Erythroblast (primary cell): ENCODE measurements at regions not wholly inside any gene's neighbourhood (a gene's known extent, or its start where the extent isn't known, plus 50 kb on each side); places are given as distances from the start of the nearest gene placed in this dataset.

Source experiments
- DNase-seq, 2 experiments: peaks; one replicate each; lab custom pipeline; 2025; lab: John Stamatoyannopoulos, UW
- GATA1 ChIP-seq: IDR thresholded peaks from 2 replicates; pipeline ENCODE4 v1.6.1; 2011; ENCODE audit warnings: low read depth, mild to moderate bottlenecking, control low read depth, low read length, moderate library complexity
- POLR2A ChIP-seq: IDR thresholded peaks from 2 replicates; pipeline ENCODE4 v1.6.1; 2011; ENCODE audit warnings: mild to moderate bottlenecking, low read length

DNA sequence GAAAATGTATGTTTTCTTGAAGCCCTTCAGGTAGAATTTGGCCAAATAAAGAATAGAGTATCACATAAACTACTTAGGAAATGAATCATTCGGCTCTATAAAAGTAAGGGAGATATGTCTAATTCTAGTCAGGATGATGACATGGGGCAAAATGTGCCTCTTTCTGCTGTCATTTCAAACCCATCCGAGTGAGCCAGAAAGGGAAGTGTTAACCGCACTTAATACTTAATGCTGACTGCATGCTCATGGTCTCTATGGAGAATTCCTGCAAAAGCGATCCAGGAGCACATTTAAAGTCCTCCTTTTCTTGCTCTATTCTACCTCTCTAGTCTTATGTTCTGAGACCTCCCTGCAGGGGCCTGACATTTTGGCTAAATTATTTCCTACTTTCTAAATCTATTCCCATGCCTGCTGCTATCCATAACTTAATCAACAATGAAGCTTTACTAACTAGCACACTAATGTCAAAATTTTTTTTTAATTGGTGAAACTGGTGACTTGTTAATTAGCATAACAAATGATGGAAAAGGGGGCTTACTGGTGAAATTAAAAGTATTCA, 127.4 kb downstream of the CDC42EP3 start:
- no peak for DNase-seq
- no peak for TF ChIP-seq GATA1
- no peak for TF ChIP-seq POLR2A

DNA sequence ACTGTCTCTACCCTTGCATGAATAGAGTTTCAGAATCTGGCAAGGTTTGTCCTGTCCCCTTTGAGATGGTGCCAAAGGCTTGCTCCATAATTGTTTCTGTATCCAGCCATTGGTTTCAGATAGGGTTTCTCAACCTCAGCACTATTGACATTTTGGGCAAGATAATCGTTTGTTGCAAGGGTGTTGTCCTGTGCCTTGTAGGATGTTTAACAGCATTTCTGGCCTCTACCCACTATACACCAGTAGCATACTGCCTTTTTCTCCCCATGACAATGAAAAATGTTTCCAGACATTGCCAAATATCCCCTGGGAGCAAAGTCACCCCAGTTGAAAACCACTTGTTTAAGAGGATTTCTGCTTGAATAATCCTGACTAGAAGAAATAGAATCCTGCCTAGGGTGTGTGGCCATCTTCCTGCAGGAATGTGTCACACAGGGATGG, 126.8 kb downstream of the CDC42EP3 start:
- no peak for TF ChIP-seq GATA1
- TF ChIP-seq POLR2A, result no peak
- DNase-seq, result no peak

DNA sequence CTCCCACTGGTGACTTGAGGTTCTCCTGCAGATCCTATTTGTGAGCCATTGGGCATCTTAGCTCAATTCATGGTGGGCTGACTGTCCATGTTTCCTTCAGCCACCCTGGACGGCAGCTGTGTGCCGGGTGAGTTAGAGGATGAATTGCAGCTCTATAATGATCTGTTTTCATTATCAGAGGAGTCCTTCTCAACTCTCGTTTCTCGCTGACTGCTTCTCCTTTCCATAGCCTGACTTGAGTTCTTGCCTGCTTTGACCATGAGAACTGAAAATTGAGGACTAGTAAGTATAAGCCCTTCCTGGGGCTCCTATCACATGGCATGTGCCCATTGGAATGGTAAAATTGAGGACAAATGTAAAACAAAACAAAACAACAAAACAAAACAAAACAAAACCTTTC, 121.8 kb downstream of the CDC42EP3 start:
- TF ChIP-seq GATA1, result no peak
- TF ChIP-seq POLR2A, result no peak
- no peak for DNase-seq

DNA sequence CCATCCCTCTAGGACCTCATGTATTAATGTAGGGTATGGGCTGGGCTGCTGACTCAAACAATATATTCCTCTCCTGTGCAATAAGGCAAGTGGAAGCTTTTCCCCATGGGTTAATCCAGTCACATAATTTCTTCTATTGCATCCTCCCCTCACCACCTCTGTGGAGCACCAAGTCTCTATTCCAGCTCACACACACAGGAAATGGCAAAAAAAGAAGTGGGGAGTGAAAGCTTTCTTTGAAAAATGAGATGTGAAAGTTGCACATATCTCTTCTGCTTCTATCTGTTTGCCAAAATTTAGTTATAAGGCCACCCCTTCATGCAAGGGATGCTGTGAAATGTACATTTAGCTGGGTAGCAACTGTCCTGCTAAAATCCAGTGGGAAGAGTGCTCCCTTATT, 121.3 kb downstream of the CDC42EP3 start:
- TF ChIP-seq GATA1 (no peak), POLR2A (no peak)
- DNase-seq, result no peak

DNA sequence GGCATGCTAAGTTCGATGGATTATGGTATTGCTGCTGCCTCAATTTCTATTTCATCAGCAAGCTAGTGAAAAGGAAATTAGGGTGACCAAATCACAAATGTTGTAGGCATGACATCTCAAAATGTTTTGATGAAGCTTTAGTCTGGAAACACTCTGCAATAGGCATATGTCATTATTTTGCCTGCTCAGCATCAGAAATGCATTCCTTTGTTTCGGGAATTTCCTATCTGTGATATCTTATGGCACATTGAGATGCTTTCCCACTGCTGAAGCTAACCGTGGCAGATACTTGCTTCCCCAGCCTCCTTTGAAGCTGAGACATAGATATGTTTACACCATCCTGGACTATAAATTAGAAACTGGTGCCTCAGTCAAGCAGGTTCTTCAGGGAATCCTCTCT, 119.7 kb downstream of the CDC42EP3 start:
- no peak for DNase-seq
- no peak for TF ChIP-seq POLR2A
- no peak for TF ChIP-seq GATA1

DNA sequence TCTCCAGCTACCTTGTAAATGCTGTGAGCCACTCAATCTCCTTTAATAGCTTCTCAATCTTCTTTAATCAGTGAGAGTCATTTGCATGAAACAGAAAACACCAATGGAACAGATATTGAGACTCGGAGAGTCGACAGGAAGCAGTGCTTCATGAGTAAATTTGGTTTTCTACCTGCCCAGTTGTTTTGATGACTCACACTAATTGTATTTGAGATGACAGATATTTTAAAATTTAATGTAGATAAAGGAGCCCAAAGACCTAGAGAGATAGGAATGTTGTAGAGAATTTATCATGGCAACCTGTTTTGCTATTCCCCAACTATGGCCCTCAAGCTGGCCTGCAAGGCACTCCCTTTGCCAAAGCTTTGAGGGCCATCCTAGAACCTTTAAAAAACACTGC, 119.1 kb downstream of the CDC42EP3 start:
- no peak for DNase-seq
- no peak for TF ChIP-seq GATA1
- TF ChIP-seq POLR2A, result no peak

- no peak for TF ChIP-seq POLR2A
- TF ChIP-seq GATA1, result no peak
- DNase-seq, result no peak
Observed at GRCh38 chr2:37553411-37554154, 117.9 kb downstream of the CDC42EP3 start.

DNA sequence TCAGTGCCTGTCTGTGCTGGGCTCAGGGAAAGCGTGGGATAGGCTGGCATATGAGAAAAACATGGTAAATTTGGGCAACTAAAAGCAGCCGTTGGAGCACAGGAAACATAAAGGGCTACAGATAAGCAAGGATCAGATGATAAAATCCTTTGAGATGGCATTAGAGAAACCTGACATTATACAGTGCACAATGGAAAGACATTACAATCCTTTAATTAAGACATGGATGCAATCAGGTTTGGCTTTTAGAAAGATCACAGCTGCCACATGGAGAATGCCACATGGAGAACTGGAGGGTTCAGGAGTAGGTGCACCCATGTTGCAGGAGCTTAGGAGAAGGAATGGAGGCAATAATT, 117.3 kb downstream of the CDC42EP3 start:
- DNase-seq, result no peak
- TF ChIP-seq POLR2A (no peak), GATA1 (no peak)

DNA sequence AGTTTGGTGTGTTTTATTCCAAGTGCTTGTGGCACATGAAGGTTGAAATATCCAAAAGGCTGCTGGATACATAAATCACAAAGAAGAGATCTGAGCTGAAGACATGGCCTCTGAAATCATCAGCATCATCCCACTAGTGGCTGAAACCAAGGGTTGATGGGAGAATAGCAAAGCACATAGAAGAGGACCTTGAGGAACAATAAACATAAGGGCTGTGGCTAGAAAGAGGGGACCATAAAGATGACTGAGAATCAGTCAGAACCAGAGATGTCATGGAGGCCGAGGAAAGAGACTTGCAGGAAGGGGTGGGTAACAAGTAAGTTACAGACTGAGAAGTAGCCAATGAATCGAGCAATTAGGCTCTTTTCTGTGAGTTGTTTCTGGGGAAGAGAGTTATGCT, 116.8 kb downstream of the CDC42EP3 start:
- DNase-seq, result no peak
- TF ChIP-seq POLR2A (no peak), GATA1 (no peak)

- DNase-seq, result no peak
- TF ChIP-seq GATA1, result no peak
- TF ChIP-seq POLR2A, result no peak
Observed at GRCh38 chr2:37555457-37555856, 116.0 kb downstream of the CDC42EP3 start.

- TF ChIP-seq POLR2A (no peak), GATA1 (no peak)
- no peak for DNase-seq
Observed at GRCh38 chr2:37556256-37556655, 115.2 kb downstream of the CDC42EP3 start.

DNA sequence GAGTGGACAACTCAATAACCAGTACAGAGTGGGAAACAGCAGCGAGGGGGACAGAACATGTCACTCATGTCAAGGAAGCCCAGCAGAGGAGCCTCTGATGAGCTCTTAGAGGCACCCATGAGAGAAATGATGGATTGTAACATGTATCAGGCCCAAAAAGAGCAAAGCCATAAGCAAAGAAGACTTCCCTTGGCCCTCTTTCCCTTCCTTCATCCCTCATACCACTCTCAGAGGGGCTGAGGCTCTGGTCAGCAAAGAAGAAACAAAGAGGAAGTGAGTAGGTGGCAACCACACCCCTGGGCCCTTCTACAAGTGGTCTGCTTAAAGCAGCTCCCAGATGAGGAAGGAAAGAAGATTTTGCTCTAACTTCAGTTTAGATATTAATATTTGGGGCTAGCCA, 112.8 kb downstream of the CDC42EP3 start:
- TF ChIP-seq POLR2A, result no peak
- TF ChIP-seq GATA1, result no peak
- no peak for DNase-seq

GRCh38 chr2:37560241-37560848, 111.1 kb downstream of the CDC42EP3 start:
- TF ChIP-seq POLR2A (no peak), GATA1 (no peak)

GRCh38 chr2:37560863-37561614, 110.4 kb downstream of the CDC42EP3 start:
- no peak for DNase-seq
- no peak for TF ChIP-seq POLR2A
- no peak for TF ChIP-seq GATA1

More at GRCh38 chr2:37560241-37560848, 111.1 kb downstream of the CDC42EP3 start:
- no peak for DNase-seq
